GM12878 (cell line): ENCODE measurements at regions not wholly inside any gene's neighbourhood (a gene's known extent, or its start where the extent isn't known, plus 50 kb on each side); places are given as distances from the start of the nearest gene placed in this dataset.

ENCODE experiments used
- BACH1 ChIP-seq: fragments of 450-650 bp; IDR thresholded peaks from 2 replicates; pipeline ENCODE4 v1.6.1; 2017; ENCODE audit warnings: mild to moderate bottlenecking, borderline replicate concordance
- CREB1 ChIP-seq: IDR thresholded peaks from 2 replicates; pipeline ENCODE4 v1.6.1; 2012; ENCODE audit warnings: low read depth, mild to moderate bottlenecking, inconsistent platforms
- EZH2 ChIP-seq: IDR thresholded peaks from 2 replicates; pipeline ENCODE4 v1.6.1; 2012; ENCODE audit warnings: low read depth, mild to moderate bottlenecking, control low read depth, inconsistent platforms, low read length, borderline replicate concordance; ENCODE audit not compliant: control insufficient read depth
- JUNB ChIP-seq: IDR thresholded peaks from 2 replicates; pipeline ENCODE4 v1.6.1; 2016; ENCODE audit warnings: antibody characterized with exemption, mild to moderate bottlenecking
- MXI1 ChIP-seq: fragments of 150-350 bp; IDR thresholded peaks from 2 replicates; pipeline ENCODE4 v1.6.1; 2011; ENCODE audit warnings: low read depth, mild to moderate bottlenecking, inconsistent platforms, low read length, improper control_type of control experiment
- TF ChIP-seq, protein P1 (sequence below), 3 experiments: IDR thresholded peaks in 2 of 3; conservative IDR thresholded peaks in 1 of 3; 2 replicates each; pipeline ENCODE4 v1.5.1; 2011; ENCODE audit warnings: low read depth in 3 of 3, low read length in 3 of 3, mild to moderate bottlenecking in 3 of 3, control low read depth in 2 of 3, moderate library complexity in 2 of 3, inconsistent platforms in 1 of 3, mixed read lengths in 1 of 3; ENCODE audit not compliant: control insufficient read depth in 2 of 3, insufficient read depth in 1 of 3; ENCODE audit errors: extremely low read depth in 1 of 3

DNA sequence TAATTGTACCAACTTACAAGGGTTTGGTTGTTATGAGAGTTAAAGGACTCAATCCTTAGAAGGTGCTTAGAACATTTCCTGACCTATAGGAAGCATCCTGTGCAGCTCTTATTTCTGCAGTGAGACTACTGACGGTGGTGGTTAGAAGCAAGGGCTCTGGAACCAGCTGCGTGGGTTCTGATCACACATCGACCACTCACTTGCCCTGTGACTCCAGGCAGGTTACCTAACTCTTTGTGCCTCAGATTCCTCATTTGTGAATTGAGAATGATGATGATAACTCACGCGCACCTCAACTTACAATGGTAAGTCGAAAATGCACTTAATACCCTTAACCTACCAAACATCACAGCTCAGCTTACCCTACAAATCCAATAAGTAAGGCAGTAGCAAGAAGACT lies 80.7 kb upstream of the SPATA12 start:
- TF ChIP-seq, protein P1, sequence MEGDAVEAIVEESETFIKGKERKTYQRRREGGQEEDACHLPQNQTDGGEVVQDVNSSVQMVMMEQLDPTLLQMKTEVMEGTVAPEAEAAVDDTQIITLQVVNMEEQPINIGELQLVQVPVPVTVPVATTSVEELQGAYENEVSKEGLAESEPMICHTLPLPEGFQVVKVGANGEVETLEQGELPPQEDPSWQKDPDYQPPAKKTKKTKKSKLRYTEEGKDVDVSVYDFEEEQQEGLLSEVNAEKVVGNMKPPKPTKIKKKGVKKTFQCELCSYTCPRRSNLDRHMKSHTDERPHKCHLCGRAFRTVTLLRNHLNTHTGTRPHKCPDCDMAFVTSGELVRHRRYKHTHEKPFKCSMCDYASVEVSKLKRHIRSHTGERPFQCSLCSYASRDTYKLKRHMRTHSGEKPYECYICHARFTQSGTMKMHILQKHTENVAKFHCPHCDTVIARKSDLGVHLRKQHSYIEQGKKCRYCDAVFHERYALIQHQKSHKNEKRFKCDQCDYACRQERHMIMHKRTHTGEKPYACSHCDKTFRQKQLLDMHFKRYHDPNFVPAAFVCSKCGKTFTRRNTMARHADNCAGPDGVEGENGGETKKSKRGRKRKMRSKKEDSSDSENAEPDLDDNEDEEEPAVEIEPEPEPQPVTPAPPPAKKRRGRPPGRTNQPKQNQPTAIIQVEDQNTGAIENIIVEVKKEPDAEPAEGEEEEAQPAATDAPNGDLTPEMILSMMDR (IDR thresholded peaks at IDR 0.05 in 2 of 3, conservative IDR thresholded peaks at IDR 0.05 in 1 of 3; ENCODE audit: control insufficient read depth in 2 of 3, extremely low read depth in 1 of 3, insufficient read depth in 1 of 3, low read depth in 3 of 3, low read length in 3 of 3): no peak
- TF ChIP-seq MXI1: no peak
- no peak for TF ChIP-seq EZH2
- TF ChIP-seq JUNB: no peak
- TF ChIP-seq BACH1: no peak
- no peak for TF ChIP-seq CREB1
